HG03108 (cell line): ENCODE measurements at regions not wholly inside any gene's neighbourhood (a gene's known extent, or its start where the extent isn't known, plus 50 kb on each side); places are given as distances from the start of the nearest gene placed in this dataset.

Source experiments
- ATAC-seq: cut with Tn5 transposase; IDR thresholded peaks from one replicate; pipeline ENCODE4 v1.9.1; 2021; ENCODE audit warnings: moderate library complexity; ENCODE audit not compliant: unreplicated experiment

GRCh38 chr12:125222876-125223275, 157.6 kb downstream of the AACS start:
- no peak for ATAC-seq

GRCh38 chr12:125225641-125226040, 160.4 kb downstream of the AACS start:
- ATAC-seq = no peak

- no peak for ATAC-seq
Measured at GRCh38 chr12:125228519-125229260, 163.5 kb downstream of the AACS start.

- ATAC-seq = no peak
Measured at GRCh38 chr12:125229878-125230530, 164.8 kb downstream of the AACS start.

- no peak for ATAC-seq
Measured at GRCh38 chr12:125233319-125233718, 168.1 kb downstream of the AACS start.

- no peak for ATAC-seq
Measured at GRCh38 chr12:125239563-125239962, 174.3 kb downstream of the AACS start.

GRCh38 chr12:125240717-125241116, 175.5 kb downstream of the AACS start:
- no peak for ATAC-seq

- no peak for ATAC-seq
Measured at GRCh38 chr12:125243811-125244210, 178.6 kb downstream of the AACS start.

GRCh38 chr12:125244338-125244737, 179.1 kb downstream of the AACS start:
- ATAC-seq = no peak

- ATAC-seq = no peak
Measured at GRCh38 chr12:125245581-125246557, 180.6 kb downstream of the AACS start.

- no peak for ATAC-seq
Measured at GRCh38 chr12:125247477-125247876, 182.2 kb downstream of the AACS start.

- ATAC-seq = no peak
Measured at GRCh38 chr12:125249066-125249824, 184.0 kb downstream of the AACS start.

- ATAC-seq = no peak
Measured at GRCh38 chr12:125249932-125250331, 184.7 kb downstream of the AACS start.

- ATAC-seq = no peak
Measured at GRCh38 chr12:125254236-125254635, 189.0 kb downstream of the AACS start.

- ATAC-seq = no peak
Measured at GRCh38 chr12:125254856-125255255, 189.6 kb downstream of the AACS start.

GRCh38 chr12:125255935-125256633, 190.8 kb downstream of the AACS start:
- ATAC-seq = no peak

GRCh38 chr12:125256634-125256936, 191.3 kb downstream of the AACS start:
- no peak for ATAC-seq

- ATAC-seq = no peak
Measured at GRCh38 chr12:125259178-125259867, 194.1 kb downstream of the AACS start.

GRCh38 chr12:125262851-125263250, 197.6 kb downstream of the AACS start:
- ATAC-seq = no peak

GRCh38 chr12:125263385-125263784, 198.2 kb downstream of the AACS start:
- ATAC-seq = no peak
